ENCODE measurements at regions not wholly inside any gene's neighbourhood (a gene's known extent, or its start where the extent isn't known, plus 50 kb on each side); places are given as distances from the start of the nearest gene placed in this dataset.
"Not testable (repeated sequence)": the region's sequence is repeated elsewhere in the genome, so short reads cannot be mapped to it uniquely, and the experiment has no call there.

DNA sequence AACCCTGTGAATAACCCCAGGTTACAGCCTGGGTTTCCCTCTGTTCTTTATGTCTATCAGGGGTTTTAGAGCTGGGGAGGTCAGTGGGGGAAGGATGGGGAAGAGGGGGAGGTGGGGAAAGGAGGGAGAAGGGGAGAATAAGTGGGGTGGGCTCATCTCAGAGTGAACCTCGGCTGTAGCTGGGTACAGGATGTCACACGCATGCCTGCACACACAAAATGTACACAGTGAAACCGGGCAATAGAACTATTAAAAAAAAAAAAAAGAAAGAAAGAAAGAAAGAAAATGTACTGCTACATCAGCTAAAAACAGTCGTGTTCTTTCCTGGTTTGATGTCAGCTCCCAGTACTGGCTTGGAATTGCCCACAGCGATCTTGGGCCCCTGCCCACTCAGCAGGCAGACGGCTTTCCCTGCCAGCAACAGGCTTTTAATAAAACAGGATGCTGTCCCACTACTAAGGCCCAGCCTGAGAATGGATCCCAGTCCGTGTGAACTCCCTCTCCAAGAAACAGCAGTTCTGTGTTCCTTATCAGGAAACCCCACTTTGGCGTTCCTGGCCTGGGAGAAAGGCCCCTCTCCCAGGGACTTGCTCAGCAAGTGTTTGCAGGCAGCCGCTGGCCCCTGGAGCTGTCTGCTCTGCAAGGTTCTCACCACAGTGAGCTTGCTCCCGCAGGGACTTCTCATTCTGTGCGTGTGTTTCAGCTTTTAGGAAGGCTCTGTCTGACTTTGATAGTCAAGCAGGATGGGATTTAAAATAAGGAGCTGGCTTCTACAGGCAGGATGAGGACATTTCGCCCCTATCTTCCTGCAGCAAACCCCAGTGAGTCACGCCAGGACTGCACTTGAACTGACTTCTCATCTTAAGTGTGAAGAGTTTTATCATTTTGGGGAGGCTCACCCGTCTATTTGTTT, 225.6 kb downstream of the BCL2L11 start:
- H3K4me3 ChIP-seq (ENCODE audit: low read length); H3K4me1 ChIP-seq (ENCODE audit: low read length); H3K9me3 ChIP-seq (ENCODE audit: insufficient read depth, low read length); H2AFZ ChIP-seq (ENCODE audit: low read depth, low read length); H3K79me2 ChIP-seq (ENCODE audit: low read length); H4K20me1 ChIP-seq (ENCODE audit: insufficient read depth, low read length); H3K27ac ChIP-seq (ENCODE audit: low read length); H3K27me3 ChIP-seq (ENCODE audit: low read depth, low read length); H3K9ac ChIP-seq (ENCODE audit: low read length); H3K36me3 ChIP-seq (replicated peaks; ENCODE audit: low read depth, low read length); H3K4me2 ChIP-seq (ENCODE audit: low read length): not testable (repeated sequence)

DNA sequence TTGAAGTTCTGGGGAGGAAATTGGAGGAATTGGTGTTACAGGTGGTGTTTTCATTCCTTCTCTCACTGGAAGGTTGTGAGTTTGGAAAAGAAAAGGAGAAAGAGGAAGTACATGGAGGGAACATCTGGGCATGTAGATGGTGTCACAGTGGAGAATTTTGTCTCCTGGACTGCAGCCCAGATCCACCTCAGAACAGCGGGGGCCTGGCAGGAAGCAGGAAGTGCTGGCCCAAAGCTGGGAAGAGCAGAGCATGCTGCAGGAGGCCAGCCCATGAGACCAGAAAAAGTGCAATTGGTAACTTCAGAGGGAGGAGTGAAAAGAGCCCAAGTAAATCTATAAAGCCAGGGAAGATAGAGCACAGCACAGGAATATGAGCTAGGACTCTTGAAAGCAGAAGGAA, 227.0 kb downstream of the BCL2L11 start:
- not testable (repeated sequence) for H3K4me1 ChIP-seq (ENCODE audit: low read length); H3K27me3 ChIP-seq (ENCODE audit: low read depth, low read length); H2AFZ ChIP-seq (ENCODE audit: low read depth, low read length); H3K9ac ChIP-seq (ENCODE audit: low read length); H3K27ac ChIP-seq (ENCODE audit: low read length); H4K20me1 ChIP-seq (ENCODE audit: insufficient read depth, low read length); H3K36me3 ChIP-seq (replicated peaks; ENCODE audit: low read depth, low read length); H3K9me3 ChIP-seq (ENCODE audit: insufficient read depth, low read length); H3K4me2 ChIP-seq (ENCODE audit: low read length); H3K79me2 ChIP-seq (ENCODE audit: low read length); H3K4me3 ChIP-seq (ENCODE audit: low read length)

DNA sequence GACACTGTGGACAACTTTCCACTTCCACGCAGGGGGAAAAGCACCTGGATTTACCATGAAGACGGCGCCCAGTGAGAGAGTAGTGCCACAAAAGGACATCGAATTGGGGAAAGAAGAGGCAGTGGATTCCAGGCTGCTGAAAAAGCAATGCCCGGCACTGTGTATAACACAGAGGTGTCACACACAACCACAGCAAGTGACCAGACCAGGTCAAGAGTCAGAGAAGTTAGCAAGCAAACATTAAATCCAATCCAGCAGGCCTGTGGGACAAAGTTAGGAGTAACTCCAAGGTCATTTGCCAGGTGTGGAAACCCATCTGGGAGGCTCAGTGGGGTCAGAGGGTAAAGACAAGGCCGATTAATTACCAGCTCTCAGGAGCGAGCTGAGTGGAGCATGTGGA, 227.6 kb downstream of the BCL2L11 start:
- H4K20me1 ChIP-seq (ENCODE audit: insufficient read depth, low read length); H3K36me3 ChIP-seq (replicated peaks; ENCODE audit: low read depth, low read length); H3K27me3 ChIP-seq (ENCODE audit: low read depth, low read length); H3K4me2 ChIP-seq (ENCODE audit: low read length); H3K27ac ChIP-seq (ENCODE audit: low read length); H3K9me3 ChIP-seq (ENCODE audit: insufficient read depth, low read length); H3K9ac ChIP-seq (ENCODE audit: low read length); H3K4me3 ChIP-seq (ENCODE audit: low read length); H2AFZ ChIP-seq (ENCODE audit: low read depth, low read length); H3K79me2 ChIP-seq (ENCODE audit: low read length); H3K4me1 ChIP-seq (ENCODE audit: low read length): not testable (repeated sequence)

DNA sequence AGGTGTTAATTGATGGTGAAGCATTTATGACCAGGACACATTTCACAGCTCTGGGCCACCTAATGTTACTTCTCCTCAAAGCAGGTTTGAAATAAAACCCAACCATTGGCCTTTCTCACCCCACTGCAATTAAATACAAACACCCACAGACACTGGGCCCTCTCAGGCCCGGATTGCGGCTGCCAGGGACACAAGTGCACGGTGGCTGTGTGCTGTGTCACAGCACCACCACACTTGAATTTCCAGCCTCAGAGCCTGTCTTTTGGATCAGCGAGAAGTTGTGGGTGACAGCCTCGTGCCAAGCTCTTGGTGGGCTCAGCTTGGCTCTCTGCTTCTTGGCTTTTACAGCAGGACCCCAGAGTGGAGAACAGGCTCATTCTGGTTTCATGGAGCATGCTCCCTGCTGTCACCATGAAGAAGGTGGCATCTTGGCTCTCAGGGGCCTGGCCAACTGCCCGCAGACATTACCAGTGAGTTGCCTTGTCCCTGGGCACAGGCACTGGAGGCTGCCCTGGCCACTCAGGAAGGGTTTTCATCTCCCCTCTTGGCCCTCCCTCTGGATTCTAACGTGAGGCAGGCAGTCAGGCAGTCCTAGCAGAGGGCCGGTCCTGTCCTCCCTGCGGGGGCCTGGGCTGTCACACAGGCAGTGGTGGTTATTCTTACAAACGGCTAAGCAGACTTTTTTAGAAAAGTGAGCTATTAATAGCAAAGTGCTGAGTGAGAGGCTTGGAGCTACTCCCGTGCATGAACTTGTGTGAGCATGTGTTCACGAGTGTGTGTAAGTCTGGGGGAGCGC, 234.5 kb downstream of the BCL2L11 start:
- not testable (repeated sequence) for H3K79me2 ChIP-seq (ENCODE audit: low read length); H3K27ac ChIP-seq (ENCODE audit: low read length); H3K4me1 ChIP-seq (ENCODE audit: low read length); H4K20me1 ChIP-seq (ENCODE audit: insufficient read depth, low read length); H3K27me3 ChIP-seq (ENCODE audit: low read depth, low read length); H3K36me3 ChIP-seq (replicated peaks; ENCODE audit: low read depth, low read length); H3K4me3 ChIP-seq (ENCODE audit: low read length); H3K9me3 ChIP-seq (ENCODE audit: insufficient read depth, low read length); H3K4me2 ChIP-seq (ENCODE audit: low read length); H3K9ac ChIP-seq (ENCODE audit: low read length); H2AFZ ChIP-seq (ENCODE audit: low read depth, low read length)

DNA sequence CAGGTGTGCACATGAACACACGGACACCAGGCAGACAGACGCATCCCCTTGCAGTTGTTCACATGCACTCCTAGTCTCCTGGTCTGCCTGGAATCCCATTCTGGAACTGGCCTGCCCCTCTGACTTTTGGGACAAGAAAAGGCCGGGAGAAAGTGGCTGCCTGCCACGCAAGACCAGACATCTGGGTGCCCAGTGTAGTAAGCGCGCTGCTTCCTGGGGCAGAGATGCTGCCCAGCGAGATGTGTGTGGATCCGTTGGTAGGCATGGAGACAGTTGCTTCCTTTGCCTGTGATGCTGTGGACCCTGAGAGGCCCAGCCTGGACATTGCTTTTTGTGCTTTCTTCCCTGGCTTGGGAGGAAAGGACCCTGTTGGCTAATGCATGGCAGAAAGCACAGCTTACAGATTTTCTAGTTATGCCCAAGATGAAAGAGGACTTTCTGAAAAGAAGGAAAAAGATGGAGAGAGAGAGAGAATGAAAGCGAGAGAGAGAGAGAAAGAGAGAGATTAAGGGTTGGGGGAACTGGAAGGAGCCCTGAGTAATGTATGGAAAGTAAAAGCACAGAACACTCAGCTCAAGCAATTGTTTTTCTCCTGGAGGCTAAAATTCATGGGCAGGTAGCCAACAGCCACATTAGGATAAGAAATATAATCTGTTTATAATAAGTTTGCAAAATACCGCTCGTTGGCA, 235.3 kb downstream of the BCL2L11 start:
- not testable (repeated sequence) for H2AFZ ChIP-seq (ENCODE audit: low read depth, low read length); H3K27ac ChIP-seq (ENCODE audit: low read length); H4K20me1 ChIP-seq (ENCODE audit: insufficient read depth, low read length); H3K4me3 ChIP-seq (ENCODE audit: low read length); H3K36me3 ChIP-seq (replicated peaks; ENCODE audit: low read depth, low read length); H3K4me1 ChIP-seq (ENCODE audit: low read length); H3K79me2 ChIP-seq (ENCODE audit: low read length); H3K9me3 ChIP-seq (ENCODE audit: insufficient read depth, low read length); H3K9ac ChIP-seq (ENCODE audit: low read length); H3K27me3 ChIP-seq (ENCODE audit: low read depth, low read length); H3K4me2 ChIP-seq (ENCODE audit: low read length)

DNA sequence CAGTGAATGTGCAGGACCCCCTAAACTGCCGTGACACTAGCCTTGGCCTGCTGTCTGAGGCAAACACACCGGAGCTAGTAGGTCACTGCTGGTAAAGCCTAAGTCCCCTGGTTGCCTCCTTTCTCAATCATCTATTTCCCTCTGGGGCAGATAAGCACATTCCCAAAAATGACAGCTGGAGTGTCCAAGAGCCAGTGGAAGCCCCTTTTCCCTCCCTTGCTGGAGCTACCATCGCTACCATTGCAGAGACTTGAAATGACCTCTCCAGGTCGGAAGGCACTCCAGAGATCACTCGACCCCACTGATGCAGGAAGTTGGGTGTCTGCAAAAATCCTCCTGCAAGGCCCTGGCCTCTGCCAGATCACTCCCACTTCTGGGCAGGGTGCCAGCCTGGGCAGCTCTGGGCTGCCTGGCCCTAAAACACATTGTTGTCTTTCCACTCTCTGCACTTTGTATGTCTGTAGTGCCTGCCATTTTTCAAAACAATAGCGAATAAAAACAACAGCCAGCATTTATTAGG, 235.9 kb downstream of the BCL2L11 start:
- H4K20me1 ChIP-seq (ENCODE audit: insufficient read depth, low read length); H2AFZ ChIP-seq (ENCODE audit: low read depth, low read length); H3K27ac ChIP-seq (ENCODE audit: low read length); H3K4me3 ChIP-seq (ENCODE audit: low read length); H3K4me1 ChIP-seq (ENCODE audit: low read length); H3K4me2 ChIP-seq (ENCODE audit: low read length); H3K27me3 ChIP-seq (ENCODE audit: low read depth, low read length); H3K9ac ChIP-seq (ENCODE audit: low read length); H3K79me2 ChIP-seq (ENCODE audit: low read length); H3K9me3 ChIP-seq (ENCODE audit: insufficient read depth, low read length); H3K36me3 ChIP-seq (replicated peaks; ENCODE audit: low read depth, low read length): not testable (repeated sequence)

DNA sequence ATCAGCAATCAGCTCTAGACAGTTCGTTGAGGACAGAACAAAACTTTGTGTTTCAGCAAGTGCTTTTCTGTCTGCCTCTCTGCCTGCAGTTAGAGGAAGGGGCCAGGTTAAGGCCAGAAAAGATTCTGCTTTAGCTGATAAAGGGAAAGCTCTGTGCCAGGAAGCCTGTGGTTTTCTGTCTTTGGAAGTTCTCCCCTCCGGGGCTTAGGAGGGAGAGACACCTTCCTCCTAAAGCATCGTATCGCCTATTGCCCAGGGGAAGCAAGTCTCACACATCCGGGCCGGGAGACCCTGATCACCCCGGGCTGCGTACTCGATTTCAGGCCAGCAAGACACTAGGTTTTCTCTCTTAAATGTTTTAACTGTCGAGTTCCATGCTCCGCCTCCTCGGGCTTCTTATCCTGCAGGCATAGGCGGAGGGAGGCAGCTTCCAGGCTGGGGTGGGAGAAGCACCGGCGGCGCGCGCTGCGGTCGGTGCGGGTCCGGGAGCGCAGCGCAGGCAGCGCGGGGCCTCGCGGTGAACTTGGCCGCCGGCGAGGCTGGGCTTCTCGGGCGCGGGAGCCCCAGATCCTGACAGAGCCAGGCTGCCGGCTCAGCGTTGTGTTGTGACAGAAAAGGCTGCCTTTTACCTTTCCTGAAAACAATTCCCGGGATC, 245.4 kb downstream of the BCL2L11 start:
- not testable (repeated sequence) for H4K20me1 ChIP-seq (ENCODE audit: insufficient read depth, low read length); H2AFZ ChIP-seq (ENCODE audit: low read depth, low read length); H3K4me1 ChIP-seq (ENCODE audit: low read length); H3K27ac ChIP-seq (ENCODE audit: low read length); H3K4me2 ChIP-seq (ENCODE audit: low read length); H3K9me3 ChIP-seq (ENCODE audit: insufficient read depth, low read length); H3K36me3 ChIP-seq (replicated peaks; ENCODE audit: low read depth, low read length); H3K27me3 ChIP-seq (ENCODE audit: low read depth, low read length); H3K79me2 ChIP-seq (ENCODE audit: low read length); H3K9ac ChIP-seq (ENCODE audit: low read length); H3K4me3 ChIP-seq (ENCODE audit: low read length)

DNA sequence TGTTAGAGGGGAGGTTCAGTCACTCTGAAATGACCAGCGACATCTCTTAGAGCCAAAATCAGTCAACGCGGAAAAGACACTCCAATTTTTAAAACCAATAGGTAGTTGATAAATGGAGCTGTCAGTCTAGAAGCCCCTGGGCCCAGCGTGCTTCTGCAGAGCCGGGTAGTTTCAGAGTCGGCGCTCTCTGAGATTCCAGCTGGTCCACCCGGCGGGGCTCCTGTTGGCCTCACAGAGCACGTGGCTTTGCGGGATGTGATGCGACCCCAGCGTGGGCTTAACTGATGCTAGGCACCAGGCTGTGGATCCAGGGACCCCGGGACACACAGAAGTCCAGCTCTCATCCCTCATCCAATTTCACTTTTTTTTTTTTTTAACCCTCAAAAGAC, 245.9 kb downstream of the BCL2L11 start:
- not testable (repeated sequence) for H3K9me3 ChIP-seq (ENCODE audit: insufficient read depth, low read length); H3K9ac ChIP-seq (ENCODE audit: low read length); H3K27ac ChIP-seq (ENCODE audit: low read length); H3K36me3 ChIP-seq (replicated peaks; ENCODE audit: low read depth, low read length); H3K4me1 ChIP-seq (ENCODE audit: low read length); H2AFZ ChIP-seq (ENCODE audit: low read depth, low read length); H3K4me2 ChIP-seq (ENCODE audit: low read length); H3K27me3 ChIP-seq (ENCODE audit: low read depth, low read length); H3K79me2 ChIP-seq (ENCODE audit: low read length); H4K20me1 ChIP-seq (ENCODE audit: insufficient read depth, low read length); H3K4me3 ChIP-seq (ENCODE audit: low read length)

DNA sequence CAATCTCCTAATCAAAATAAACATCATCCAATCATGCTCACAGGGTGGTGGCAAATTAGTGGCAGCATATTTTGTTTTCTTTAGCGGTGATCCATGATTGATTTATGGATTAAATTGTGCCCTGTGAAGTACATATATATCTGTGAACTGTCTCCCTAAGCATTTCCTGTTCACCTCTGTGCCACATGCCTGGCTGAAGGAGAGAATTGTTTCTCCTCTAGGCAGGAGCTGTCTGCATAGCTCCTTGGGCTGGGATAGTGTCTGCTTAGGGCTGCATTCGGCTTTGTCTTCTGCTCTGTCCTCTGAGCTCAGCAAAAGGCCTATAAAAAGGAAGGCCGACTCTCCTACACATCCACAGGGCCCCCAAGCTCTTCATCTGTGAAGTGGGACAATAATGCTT, 246.4 kb downstream of the BCL2L11 start:
- H3K4me3 ChIP-seq (ENCODE audit: low read length); H3K27me3 ChIP-seq (ENCODE audit: low read depth, low read length); H3K79me2 ChIP-seq (ENCODE audit: low read length); H4K20me1 ChIP-seq (ENCODE audit: insufficient read depth, low read length); H3K27ac ChIP-seq (ENCODE audit: low read length); H3K9ac ChIP-seq (ENCODE audit: low read length); H3K36me3 ChIP-seq (replicated peaks; ENCODE audit: low read depth, low read length); H3K4me2 ChIP-seq (ENCODE audit: low read length); H3K9me3 ChIP-seq (ENCODE audit: insufficient read depth, low read length); H2AFZ ChIP-seq (ENCODE audit: low read depth, low read length); H3K4me1 ChIP-seq (ENCODE audit: low read length): not testable (repeated sequence)

Measured in OCI-LY3 (cell line).